ENCODE measurements at regions not wholly inside any gene's neighbourhood (a gene's known extent, or its start where the extent isn't known, plus 50 kb on each side); places are given as distances from the start of the nearest gene placed in this dataset.
"Not testable (repeated sequence)": the region's sequence is repeated elsewhere in the genome, so short reads cannot be mapped to it uniquely, and the experiment has no call there.

- TF ChIP-seq CTCF, POLR2A, POLR2AphosphoS5 (IDR thresholded peaks at IDR 0.05): not testable (repeated sequence)
Measured at GRCh38 chr16:29310243-29310642, 96.3 kb downstream of the NPIPB11 start.

Data from suprapubic skin (tissue), 4 donors.